22Rv1 (cell line): ENCODE measurements at regions not wholly inside any gene's neighbourhood (a gene's known extent, or its start where the extent isn't known, plus 50 kb on each side); places are given as distances from the start of the nearest gene placed in this dataset.

Experiments
- H3K27ac ChIP-seq: fragments of 450-650 bp; 2 replicates; pipeline ENCODE4 v1.5.1; 2017
- CTCF ChIP-seq: fragments of 450-650 bp; IDR thresholded peaks from 2 replicates; pipeline ENCODE4 v1.5.1; 2017; ENCODE audit warnings: mild to moderate bottlenecking
- ZFX ChIP-seq: fragments of 450-650 bp; IDR thresholded peaks from 2 replicates; pipeline ENCODE4 v1.6.1; 2017; ENCODE audit warnings: antibody characterized with exemption, borderline replicate concordance

GRCh38 chr18:40382197-40382596 lies 1572.8 kb upstream of the PIK3C3 start:
- no peak overlapping the region for H3K27ac ChIP-seq
- TF ChIP-seq ZFX, result no peak

GRCh38 chr18:40380686-40381439 lies 1574.2 kb upstream of the PIK3C3 start:
- no peak overlapping the region for H3K27ac ChIP-seq
- TF ChIP-seq ZFX, result no peak
- no peak for TF ChIP-seq CTCF

- H3K27ac ChIP-seq, result no peak overlapping the region
- no peak for TF ChIP-seq ZFX
- no peak for TF ChIP-seq CTCF
Observed at GRCh38 chr18:40375837-40376236, 1579.2 kb upstream of the PIK3C3 start.

GRCh38 chr18:40371673-40372072 lies 1583.4 kb upstream of the PIK3C3 start:
- no peak overlapping the region for H3K27ac ChIP-seq
- no peak for TF ChIP-seq CTCF
- no peak for TF ChIP-seq ZFX

GRCh38 chr18:40367576-40367975 lies 1587.5 kb upstream of the PIK3C3 start:
- no peak overlapping the region for H3K27ac ChIP-seq
- TF ChIP-seq CTCF (no peak), ZFX (no peak)

- TF ChIP-seq ZFX (no peak), CTCF (no peak)
- H3K27ac ChIP-seq, result no peak overlapping the region
Observed at GRCh38 chr18:40366521-40366920, 1588.5 kb upstream of the PIK3C3 start.

GRCh38 chr18:40365526-40365925 lies 1589.5 kb upstream of the PIK3C3 start:
- H3K27ac ChIP-seq, result no peak overlapping the region
- TF ChIP-seq CTCF (no peak), ZFX (no peak)

GRCh38 chr18:40360558-40360957 lies 1594.5 kb upstream of the PIK3C3 start:
- TF ChIP-seq CTCF, result no peak
- no peak overlapping the region for H3K27ac ChIP-seq
